ENCODE measurements at regions not wholly inside any gene's neighbourhood (a gene's known extent, or its start where the extent isn't known, plus 50 kb on each side); places are given as distances from the start of the nearest gene placed in this dataset.

- TF ChIP-seq CTCF (IDR thresholded peaks at IDR 0.05) (no peak), POLR2A (IDR thresholded peaks at IDR 0.05) (no peak)
Measured at GRCh38 chr13:62846302-62846701, 1430.7 kb upstream of the PCDH20 start.
